Nephron (organoid): ENCODE measurements at regions not wholly inside any gene's neighbourhood (a gene's known extent, or its start where the extent isn't known, plus 50 kb on each side); places are given as distances from the start of the nearest gene placed in this dataset.
"Not testable (repeated sequence)": the region's sequence is repeated elsewhere in the genome, so short reads cannot be mapped to it uniquely, and the experiment has no call there.

ENCODE experiments used
- H3K27ac Mint-ChIP-seq, 3 experiments: 2 replicates each; pipeline ENCODE4 v1.8.0; 2020; ENCODE audit warnings: mixed read lengths in 3 of 3, mild to moderate bottlenecking in 2 of 3, moderate library complexity in 1 of 3
- H3K27me3 Mint-ChIP-seq: 2 replicates; pipeline ENCODE4 v1.8.0; 2021; ENCODE audit warnings: low read depth, mild to moderate bottlenecking, moderate library complexity, mixed read lengths
- H3K36me3 Mint-ChIP-seq: 2 replicates; pipeline ENCODE4 v1.8.0; 2020; ENCODE audit warnings: low read depth, mixed read lengths
- H3K4me1 Mint-ChIP-seq: 2 replicates; pipeline ENCODE4 v1.8.0; 2020; ENCODE audit warnings: mixed read lengths
- H3K4me3 Mint-ChIP-seq, 3 experiments: 2 replicates each; pipeline ENCODE4 v1.8.0; 2020; ENCODE audit warnings: mild to moderate bottlenecking in 3 of 3, mixed read lengths in 3 of 3, moderate library complexity in 2 of 3
- H3K9me3 Mint-ChIP-seq: 2 replicates; pipeline ENCODE4 v1.8.0; 2020; ENCODE audit warnings: mixed read lengths
- CTCF ChIP-seq, 3 experiments: fragments of 200-600 bp; sonication (generic); IDR thresholded peaks; one replicate each; pipeline ENCODE4 v1.5.0; 2021; ENCODE audit warnings: antibody characterized with exemption in 3 of 3; ENCODE audit not compliant: unreplicated experiment in 3 of 3

GRCh38 chrX:80508083-80508482 lies 87.8 kb downstream of the TENT5D start:
- not testable (repeated sequence) for H3K9me3 Mint-ChIP-seq, H3K27me3 Mint-ChIP-seq, H3K4me3 Mint-ChIP-seq, H3K36me3 Mint-ChIP-seq, H3K27ac Mint-ChIP-seq
- H3K4me1 Mint-ChIP-seq = peaks cover 13% of the 10 kb centered on the region

GRCh38 chrX:80511969-80512760 lies 91.9 kb downstream of the TENT5D start:
- H3K9me3 Mint-ChIP-seq = peaks cover 2% of the 10 kb centered on the region
- peaks cover 13% of the 10 kb centered on the region for H3K4me1 Mint-ChIP-seq
- no peaks in the 10 kb centered on the region for H3K36me3 Mint-ChIP-seq
- H3K27me3 Mint-ChIP-seq = no peaks in the 10 kb centered on the region
- H3K27ac Mint-ChIP-seq = peak overlapping the region; percentile 1 to 3 (median 3)
- TF ChIP-seq CTCF (IDR thresholded peaks at IDR 0.05; ENCODE audit: unreplicated experiment in 3 of 3) = no peak
- no peak overlapping the region for H3K4me3 Mint-ChIP-seq

GRCh38 chrX:80512924-80513323 lies 92.7 kb downstream of the TENT5D start:
- no peak for TF ChIP-seq CTCF (IDR thresholded peaks at IDR 0.05; ENCODE audit: unreplicated experiment in 3 of 3)
- Mint-ChIP-seq H3K36me3 (no peaks in the 10 kb centered on the region), H3K27ac (peak overlapping the region in 1 of 3 experiments; percentile 1), H3K4me1 (peaks cover 13% of the 10 kb centered on the region), H3K27me3 (no peaks in the 10 kb centered on the region), H3K4me3 (no peak overlapping the region), H3K9me3 (no peaks in the 10 kb centered on the region)

GRCh38 chrX:80513625-80514024 lies 93.4 kb downstream of the TENT5D start:
- no peaks in the 10 kb centered on the region for H3K27me3 Mint-ChIP-seq
- H3K4me3 Mint-ChIP-seq = no peak overlapping the region
- H3K4me1 Mint-ChIP-seq = peaks cover 13% of the 10 kb centered on the region
- H3K36me3 Mint-ChIP-seq = no peaks in the 10 kb centered on the region
- H3K9me3 Mint-ChIP-seq = no peaks in the 10 kb centered on the region
- no peak for TF ChIP-seq CTCF (IDR thresholded peaks at IDR 0.05; ENCODE audit: unreplicated experiment in 3 of 3)
- H3K27ac Mint-ChIP-seq = no peak overlapping the region

- Mint-ChIP-seq H3K4me1 (no peaks in the 10 kb centered on the region), H3K4me3 (no peak overlapping the region), H3K36me3 (no peaks in the 10 kb centered on the region), H3K9me3 (peaks cover 20% of the 10 kb centered on the region), H3K27ac (no peak overlapping the region), H3K27me3 (no peaks in the 10 kb centered on the region)
- no peak for TF ChIP-seq CTCF (IDR thresholded peaks at IDR 0.05; ENCODE audit: unreplicated experiment in 3 of 3)
These were observed 116.8 kb downstream of the TENT5D start for GRCh38 chrX:80537096-80537495.

GRCh38 chrX:80550722-80551121 lies 130.5 kb downstream of the TENT5D start:
- H3K4me3 Mint-ChIP-seq = no peak overlapping the region
- no peak for TF ChIP-seq CTCF (IDR thresholded peaks at IDR 0.05; ENCODE audit: unreplicated experiment in 3 of 3)
- H3K27ac Mint-ChIP-seq = no peak overlapping the region
- no peaks in the 10 kb centered on the region for H3K27me3 Mint-ChIP-seq
- peaks cover 5% of the 10 kb centered on the region for H3K9me3 Mint-ChIP-seq
- no peaks in the 10 kb centered on the region for H3K36me3 Mint-ChIP-seq
- no peaks in the 10 kb centered on the region for H3K4me1 Mint-ChIP-seq
